ENCODE measurements at regions not wholly inside any gene's neighbourhood (a gene's known extent, or its start where the extent isn't known, plus 50 kb on each side); places are given as distances from the start of the nearest gene placed in this dataset.

GRCh38 chr6:149127212-149127611 lies 190.3 kb upstream of the TAB2 start:
- TF ChIP-seq, protein P1, sequence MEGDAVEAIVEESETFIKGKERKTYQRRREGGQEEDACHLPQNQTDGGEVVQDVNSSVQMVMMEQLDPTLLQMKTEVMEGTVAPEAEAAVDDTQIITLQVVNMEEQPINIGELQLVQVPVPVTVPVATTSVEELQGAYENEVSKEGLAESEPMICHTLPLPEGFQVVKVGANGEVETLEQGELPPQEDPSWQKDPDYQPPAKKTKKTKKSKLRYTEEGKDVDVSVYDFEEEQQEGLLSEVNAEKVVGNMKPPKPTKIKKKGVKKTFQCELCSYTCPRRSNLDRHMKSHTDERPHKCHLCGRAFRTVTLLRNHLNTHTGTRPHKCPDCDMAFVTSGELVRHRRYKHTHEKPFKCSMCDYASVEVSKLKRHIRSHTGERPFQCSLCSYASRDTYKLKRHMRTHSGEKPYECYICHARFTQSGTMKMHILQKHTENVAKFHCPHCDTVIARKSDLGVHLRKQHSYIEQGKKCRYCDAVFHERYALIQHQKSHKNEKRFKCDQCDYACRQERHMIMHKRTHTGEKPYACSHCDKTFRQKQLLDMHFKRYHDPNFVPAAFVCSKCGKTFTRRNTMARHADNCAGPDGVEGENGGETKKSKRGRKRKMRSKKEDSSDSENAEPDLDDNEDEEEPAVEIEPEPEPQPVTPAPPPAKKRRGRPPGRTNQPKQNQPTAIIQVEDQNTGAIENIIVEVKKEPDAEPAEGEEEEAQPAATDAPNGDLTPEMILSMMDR (IDR thresholded peaks at IDR 0.05): no peak
- no peak for TF ChIP-seq POLR2A (IDR thresholded peaks at IDR 0.05)

Data from adrenal gland (tissue), 5 donors.